Bronchial epithelial cell (primary cell): ENCODE measurements at regions not wholly inside any gene's neighbourhood (a gene's known extent, or its start where the extent isn't known, plus 50 kb on each side); places are given as distances from the start of the nearest gene placed in this dataset.

Source experiments
- DNase-seq: peaks from one replicate; pipeline ENCODE4 v3.0.0-alpha.2; 2010; ENCODE audit warnings: low read depth
- FAIRE-seq: peaks from 2 replicates; lab custom pipeline; 2011; peaks lifted over from hg19 to GRCh38; lab: Jason Lieb, UNC
- H3K27me3 ChIP-seq: 2 replicates; pipeline ENCODE4 v1.5.1; 2011; ENCODE audit warnings: low read length; ENCODE audit not compliant: control insufficient read depth, insufficient read depth
- H3K36me3 ChIP-seq: 2 replicates; pipeline ENCODE4 v1.5.1; 2011; ENCODE audit warnings: low read length; ENCODE audit not compliant: control insufficient read depth, insufficient read depth
- H3K4me3 ChIP-seq: 2 replicates; pipeline ENCODE4 v1.5.1; 2011; ENCODE audit warnings: mild to moderate bottlenecking, low read depth, low read length, control low read depth
- TF ChIP-seq, protein P1 (sequence below): IDR thresholded peaks from 2 replicates; pipeline ENCODE4 v1.5.1; 2011; ENCODE audit warnings: mild to moderate bottlenecking, moderate library complexity, low read length, control low read depth, inconsistent platforms; ENCODE audit not compliant: insufficient read depth, severe bottlenecking

DNA sequence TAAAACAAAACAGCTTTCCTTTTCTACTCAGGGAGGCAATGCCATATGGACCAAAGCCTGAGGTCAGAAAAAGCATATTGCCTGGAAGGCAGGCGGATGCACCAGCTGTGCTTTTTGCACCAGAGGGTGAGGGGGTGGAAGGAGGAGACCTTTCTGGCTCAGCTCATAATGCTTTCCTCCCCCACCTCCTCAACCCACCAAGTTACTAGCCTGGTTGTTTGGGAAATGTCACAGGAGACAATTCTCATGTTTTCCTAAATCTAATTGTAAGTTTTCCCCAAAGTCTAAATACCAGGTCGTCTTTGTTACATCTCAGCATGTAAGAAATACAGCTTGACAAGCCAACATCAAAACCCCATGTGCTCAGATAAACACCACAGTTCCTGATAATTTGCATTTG, 72.6 kb upstream of the DMRTA1 start:
- FAIRE-seq, result no peak
- no peak overlapping the region for H3K4me3 ChIP-seq
- H3K27me3 ChIP-seq, result no peaks in the 10 kb centered on the region
- no peaks in the 10 kb centered on the region for H3K36me3 ChIP-seq
- no peak for DNase-seq
- TF ChIP-seq, protein P1, sequence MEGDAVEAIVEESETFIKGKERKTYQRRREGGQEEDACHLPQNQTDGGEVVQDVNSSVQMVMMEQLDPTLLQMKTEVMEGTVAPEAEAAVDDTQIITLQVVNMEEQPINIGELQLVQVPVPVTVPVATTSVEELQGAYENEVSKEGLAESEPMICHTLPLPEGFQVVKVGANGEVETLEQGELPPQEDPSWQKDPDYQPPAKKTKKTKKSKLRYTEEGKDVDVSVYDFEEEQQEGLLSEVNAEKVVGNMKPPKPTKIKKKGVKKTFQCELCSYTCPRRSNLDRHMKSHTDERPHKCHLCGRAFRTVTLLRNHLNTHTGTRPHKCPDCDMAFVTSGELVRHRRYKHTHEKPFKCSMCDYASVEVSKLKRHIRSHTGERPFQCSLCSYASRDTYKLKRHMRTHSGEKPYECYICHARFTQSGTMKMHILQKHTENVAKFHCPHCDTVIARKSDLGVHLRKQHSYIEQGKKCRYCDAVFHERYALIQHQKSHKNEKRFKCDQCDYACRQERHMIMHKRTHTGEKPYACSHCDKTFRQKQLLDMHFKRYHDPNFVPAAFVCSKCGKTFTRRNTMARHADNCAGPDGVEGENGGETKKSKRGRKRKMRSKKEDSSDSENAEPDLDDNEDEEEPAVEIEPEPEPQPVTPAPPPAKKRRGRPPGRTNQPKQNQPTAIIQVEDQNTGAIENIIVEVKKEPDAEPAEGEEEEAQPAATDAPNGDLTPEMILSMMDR, result no peak

DNA sequence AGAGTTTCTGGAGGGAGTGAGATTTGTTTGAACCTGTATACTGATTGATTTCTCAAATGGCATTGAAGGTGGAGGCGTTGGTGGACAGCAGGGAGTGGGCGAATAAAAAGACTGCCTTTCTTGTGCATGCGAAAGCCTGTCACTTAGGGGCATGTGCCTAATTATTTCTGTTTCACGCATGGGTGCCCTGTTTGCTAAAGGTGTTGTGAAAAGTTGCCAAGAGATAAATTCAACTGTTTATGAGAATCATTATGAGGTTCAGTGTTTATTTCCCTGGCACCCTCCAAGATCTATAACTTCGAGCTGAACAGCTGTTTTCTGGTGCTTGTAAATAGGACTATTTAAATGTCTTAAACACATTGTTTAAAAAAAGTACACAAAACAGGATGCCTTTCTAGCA, 67.4 kb upstream of the DMRTA1 start:
- no peak overlapping the region for H3K4me3 ChIP-seq
- no peaks in the 10 kb centered on the region for H3K36me3 ChIP-seq
- DNase-seq (no peak), FAIRE-seq (no peak)
- no peaks in the 10 kb centered on the region for H3K27me3 ChIP-seq
- TF ChIP-seq, protein P1, result no peak

DNA sequence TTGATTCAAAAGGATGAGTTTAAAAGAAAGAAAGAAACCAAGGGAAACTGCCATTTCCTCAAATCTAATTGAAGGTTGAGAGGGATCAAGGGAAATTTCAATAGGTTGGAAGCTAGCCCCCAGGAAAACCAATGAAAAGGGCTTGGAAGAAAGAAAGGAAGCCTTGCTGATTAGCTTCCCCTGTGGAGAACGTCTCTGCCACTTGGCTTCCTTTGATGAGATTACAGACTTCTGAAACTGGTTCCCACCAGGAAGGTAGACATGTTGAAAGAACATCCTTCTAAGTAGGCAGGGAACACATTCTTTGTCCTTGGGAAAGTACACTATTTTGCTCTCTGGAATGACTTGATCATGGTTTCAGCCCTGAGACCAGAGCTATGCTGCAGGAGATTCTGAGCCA, 65.5 kb upstream of the DMRTA1 start:
- no peaks in the 10 kb centered on the region for H3K36me3 ChIP-seq
- FAIRE-seq (no peak), DNase-seq (no peak)
- TF ChIP-seq, protein P1, result no peak
- H3K27me3 ChIP-seq, result no peaks in the 10 kb centered on the region
- H3K4me3 ChIP-seq, result no peak overlapping the region

DNA sequence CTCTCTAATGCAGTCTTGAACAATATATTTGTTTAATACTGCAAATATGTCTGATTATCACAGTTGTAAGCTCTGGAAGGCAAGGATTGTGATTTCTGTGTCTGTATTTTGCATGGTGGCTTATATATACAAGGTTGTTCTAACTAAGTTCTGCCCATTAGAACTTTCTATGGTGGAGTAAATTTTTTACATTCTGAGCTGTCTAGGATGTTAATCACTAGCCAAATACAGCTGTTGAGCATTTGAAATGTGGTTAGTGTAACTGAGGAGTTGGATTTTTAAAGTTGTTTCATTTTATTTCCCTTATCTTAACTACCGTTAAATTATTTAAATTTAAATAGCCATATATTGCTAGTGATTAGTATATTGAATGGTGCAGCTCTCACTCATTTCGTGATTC, 64.3 kb upstream of the DMRTA1 start:
- TF ChIP-seq, protein P1, result no peak
- H3K27me3 ChIP-seq, result no peaks in the 10 kb centered on the region
- H3K4me3 ChIP-seq, result no peak overlapping the region
- no peaks in the 10 kb centered on the region for H3K36me3 ChIP-seq
- no peak for FAIRE-seq
- no peak for DNase-seq

DNA sequence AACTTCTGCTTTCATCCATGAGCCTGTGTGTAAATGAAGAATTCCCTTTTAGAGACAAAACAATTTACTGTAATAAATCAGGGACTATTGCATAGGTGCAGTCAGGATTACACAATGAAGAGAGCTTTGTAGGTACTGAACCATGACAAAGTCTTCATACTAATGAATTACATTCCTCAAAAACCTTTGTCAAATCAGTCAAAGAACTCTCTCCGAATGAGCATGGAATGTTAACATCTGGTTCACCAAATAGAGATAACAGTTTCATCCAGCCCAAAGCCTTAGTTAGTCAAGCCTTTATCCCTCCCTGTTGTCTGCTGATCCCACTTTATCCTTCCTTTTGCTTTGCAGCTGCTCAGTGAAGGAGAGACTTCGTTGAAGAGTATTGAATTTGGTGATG, 62.9 kb upstream of the DMRTA1 start:
- Histone ChIP-seq H3K27me3 (no peaks in the 10 kb centered on the region), H3K36me3 (no peaks in the 10 kb centered on the region), H3K4me3 (no peak overlapping the region)
- DNase-seq (no peak), FAIRE-seq (no peak)
- TF ChIP-seq, protein P1, result no peak

GRCh38 chr9:22389271-22389670, 57.4 kb upstream of the DMRTA1 start:
- H3K36me3 ChIP-seq, result no peaks in the 10 kb centered on the region
- TF ChIP-seq, protein P1, result no peak
- H3K4me3 ChIP-seq, result no peak overlapping the region
- no peaks in the 10 kb centered on the region for H3K27me3 ChIP-seq
- FAIRE-seq, result no peak
- no peak for DNase-seq
